ENCODE measurements at regions not wholly inside any gene's neighbourhood (a gene's known extent, or its start where the extent isn't known, plus 50 kb on each side); places are given as distances from the start of the nearest gene placed in this dataset.

GRCh38 chr16:52963855-52964242, 88.8 kb downstream of the CHD9NB start:
- Histone ChIP-seq H4K20me1 (ENCODE audit: low read depth, low read length) (no peaks in the 10 kb centered on the region), H3K4me3 (ENCODE audit: insufficient read depth, low read length, poor library complexity, severe bottlenecking) (no peak overlapping the region), H3K79me2 (ENCODE audit: insufficient read depth, low read length) (no peaks in the 10 kb centered on the region), H3K9ac (ENCODE audit: low read length) (no peak overlapping the region), H3K9me3 (ENCODE audit: insufficient read depth, low read length) (no peaks in the 10 kb centered on the region), H3F3A (ENCODE audit: insufficient read depth) (no peaks in the 10 kb centered on the region), H3K4me2 (ENCODE audit: low read depth, low read length, poor library complexity, severe bottlenecking) (no peak overlapping the region), H3K27ac (ENCODE audit: low read depth, low read length) (no peak overlapping the region), H3K27me3 (ENCODE audit: low read length) (no peaks in the 10 kb centered on the region), H3K36me3 (ENCODE audit: low read length) (no peaks in the 10 kb centered on the region), H3K9me2 (replicated peaks; ENCODE audit: insufficient read depth, low read length) (no peaks in the 10 kb centered on the region), H2AFZ (ENCODE audit: low read depth, low read length, severe bottlenecking) (no peak overlapping the region)
- TF ChIP-seq EZH2phosphoT487 (conservative IDR thresholded peaks at IDR 0.05; ENCODE audit: low read length) (no peak), CTCF (IDR thresholded peaks at IDR 0.05; ENCODE audit: insufficient read depth, low read length, poor library complexity, severe bottlenecking) (no peak)

- H3K4me3 ChIP-seq (ENCODE audit: insufficient read depth, low read length, poor library complexity, severe bottlenecking): no peak overlapping the region
- H3K79me2 ChIP-seq (ENCODE audit: insufficient read depth, low read length): no peaks in the 10 kb centered on the region
- H4K20me1 ChIP-seq (ENCODE audit: low read depth, low read length): no peaks in the 10 kb centered on the region
- H3K36me3 ChIP-seq (ENCODE audit: low read length): no peaks in the 10 kb centered on the region
- no peak overlapping the region for H3K9ac ChIP-seq (ENCODE audit: low read length)
- H2AFZ ChIP-seq (ENCODE audit: low read depth, low read length, severe bottlenecking): no peak overlapping the region
- TF ChIP-seq CTCF (IDR thresholded peaks at IDR 0.05; ENCODE audit: insufficient read depth, low read length, poor library complexity, severe bottlenecking): no peak
- TF ChIP-seq EZH2phosphoT487 (conservative IDR thresholded peaks at IDR 0.05; ENCODE audit: low read length): no peak
- no peaks in the 10 kb centered on the region for H3K9me2 ChIP-seq (replicated peaks; ENCODE audit: insufficient read depth, low read length)
- H3F3A ChIP-seq (ENCODE audit: insufficient read depth): no peaks in the 10 kb centered on the region
- H3K27ac ChIP-seq (ENCODE audit: low read depth, low read length): no peak overlapping the region
- H3K4me2 ChIP-seq (ENCODE audit: low read depth, low read length, poor library complexity, severe bottlenecking): no peak overlapping the region
- H3K27me3 ChIP-seq (ENCODE audit: low read length): no peaks in the 10 kb centered on the region
- H3K9me3 ChIP-seq (ENCODE audit: insufficient read depth, low read length): no peaks in the 10 kb centered on the region
Measured at GRCh38 chr16:52963212-52963854, 89.4 kb downstream of the CHD9NB start.

GRCh38 chr16:52958951-52959350, 93.7 kb downstream of the CHD9NB start:
- Histone ChIP-seq H3K4me2 (ENCODE audit: low read depth, low read length, poor library complexity, severe bottlenecking) (no peak overlapping the region), H3K9ac (ENCODE audit: low read length) (no peak overlapping the region), H3K27ac (ENCODE audit: low read depth, low read length) (no peak overlapping the region), H3K36me3 (ENCODE audit: low read length) (no peaks in the 10 kb centered on the region), H3K4me3 (ENCODE audit: insufficient read depth, low read length, poor library complexity, severe bottlenecking) (no peak overlapping the region), H4K20me1 (ENCODE audit: low read depth, low read length) (no peaks in the 10 kb centered on the region), H3K9me3 (ENCODE audit: insufficient read depth, low read length) (no peaks in the 10 kb centered on the region), H3K9me2 (replicated peaks; ENCODE audit: insufficient read depth, low read length) (no peaks in the 10 kb centered on the region), H3K27me3 (ENCODE audit: low read length) (no peaks in the 10 kb centered on the region), H2AFZ (ENCODE audit: low read depth, low read length, severe bottlenecking) (no peak overlapping the region), H3K79me2 (ENCODE audit: insufficient read depth, low read length) (no peaks in the 10 kb centered on the region), H3F3A (ENCODE audit: insufficient read depth) (no peaks in the 10 kb centered on the region)
- no peak for TF ChIP-seq EZH2phosphoT487 (conservative IDR thresholded peaks at IDR 0.05; ENCODE audit: low read length)
- TF ChIP-seq CTCF (IDR thresholded peaks at IDR 0.05; ENCODE audit: insufficient read depth, low read length, poor library complexity, severe bottlenecking): no peak

Data from SU-DHL-6 (cell line).